WTC11 (cell line): ENCODE measurements at regions not wholly inside any gene's neighbourhood (a gene's known extent, or its start where the extent isn't known, plus 50 kb on each side); places are given as distances from the start of the nearest gene placed in this dataset.

Experiments
- ATAC-seq: fragments of 200-7000 bp; cut with Tn5 transposase; 2 replicates; pipeline ENCODE4 v1.10.0; 2021; ENCODE audit warnings: mild to moderate bottlenecking, moderate library complexity
- CTCF ChIA-PET: fragments of 300-600 bp; sonication (Branson Sonifier 250); formaldehyde crosslinking; loops from one replicate; lab custom pipeline; 2021; ENCODE audit warnings: antibody characterized with exemption; lab: Charles Lee
- POLR2A ChIA-PET: fragments of 350-600 bp; sonication (Branson Sonifier 250); formaldehyde crosslinking; loops from one replicate; lab custom pipeline; 2021; ENCODE audit warnings: antibody characterized with exemption; lab: Charles Lee
- DNase-seq: peaks from one replicate; pipeline ENCODE4 v3.0.0; 2021; ENCODE audit warnings: low spot score
- H3K27ac Mint-ChIP-seq: 2 replicates; pipeline ENCODE4 v1.8.0; 2021; ENCODE audit warnings: mixed read lengths
- H3K27me3 Mint-ChIP-seq: 2 replicates; pipeline ENCODE4 v1.8.0; 2021; ENCODE audit warnings: low read depth, mild to moderate bottlenecking, moderate library complexity, mixed read lengths
- H3K36me3 Mint-ChIP-seq: 2 replicates; pipeline ENCODE4 v1.8.0; 2021; ENCODE audit warnings: mixed read lengths
- H3K4me1 Mint-ChIP-seq: 2 replicates; pipeline ENCODE4 v1.8.0; 2022; ENCODE audit warnings: mixed read lengths
- H3K4me3 Mint-ChIP-seq: 2 replicates; pipeline ENCODE4 v1.8.0; 2021; ENCODE audit warnings: mild to moderate bottlenecking, moderate library complexity, mixed read lengths
- H3K9me3 Mint-ChIP-seq: 2 replicates; pipeline ENCODE4 v1.8.0; 2021; ENCODE audit warnings: mixed read lengths
- CBFB ChIP-seq: sonication (generic); formaldehyde crosslinking; IDR thresholded peaks from 2 replicates; pipeline ENCODE4 v1.8.1; 2022; ENCODE audit warnings: mild to moderate bottlenecking, low read depth, missing genetic modification reagents
- CTCF ChIP-seq: fragments of 200-600 bp; IDR thresholded peaks from 2 replicates; pipeline ENCODE4 v1.8.0; 2022; ENCODE audit warnings: antibody characterized with exemption
- ESRRA ChIP-seq: sonication (generic); formaldehyde crosslinking; IDR thresholded peaks from 2 replicates; pipeline ENCODE4 v1.8.1; 2022; ENCODE audit warnings: mild to moderate bottlenecking, missing genetic modification reagents, borderline replicate concordance
- GRHL2 ChIP-seq: fragments of 250-450 bp; sonication (Bioruptor Pico); IDR thresholded peaks from 2 replicates; pipeline ENCODE4 v1.8.0; 2022; ENCODE audit warnings: mild to moderate bottlenecking, moderate library complexity; ENCODE audit not compliant: insufficient replicate concordance, severe bottlenecking
- HMGXB4 ChIP-seq: sonication (generic); formaldehyde crosslinking; IDR thresholded peaks from 2 replicates; pipeline ENCODE4 v1.8.1; 2023; ENCODE audit warnings: mild to moderate bottlenecking, moderate library complexity, missing genetic modification reagents
- IRF1 ChIP-seq: sonication (generic); formaldehyde crosslinking; IDR thresholded peaks from 2 replicates; pipeline ENCODE4 v1.8.0; 2023; ENCODE audit warnings: missing genetic modification reagents
- MLX ChIP-seq: sonication (generic); formaldehyde crosslinking; IDR thresholded peaks from 2 replicates; pipeline ENCODE4 v1.8.1; 2023; ENCODE audit warnings: mild to moderate bottlenecking, missing genetic modification reagents, moderate library complexity
- NFYB ChIP-seq: sonication (generic); formaldehyde crosslinking; conservative IDR thresholded peaks from 2 replicates; pipeline ENCODE4 v1.8.0; 2022; ENCODE audit warnings: low read depth, missing genetic modification reagents
- NR2C2 ChIP-seq: sonication (generic); formaldehyde crosslinking; IDR thresholded peaks from 2 replicates; pipeline ENCODE4 v1.8.0; 2022; ENCODE audit warnings: mild to moderate bottlenecking, missing genetic modification reagents
- PRDM15 ChIP-seq: sonication (generic); formaldehyde crosslinking; IDR thresholded peaks from 2 replicates; pipeline ENCODE4 v1.8.0; 2022; ENCODE audit warnings: missing genetic modification reagents
- TCF7 ChIP-seq: sonication (generic); formaldehyde crosslinking; IDR thresholded peaks from 2 replicates; pipeline ENCODE4 v1.8.0; 2022; ENCODE audit warnings: mild to moderate bottlenecking, low read depth, missing genetic modification reagents, moderate library complexity
- ZBTB21 ChIP-seq: sonication (generic); formaldehyde crosslinking; IDR thresholded peaks from 2 replicates; pipeline ENCODE4 v1.8.1; 2023; ENCODE audit warnings: mild to moderate bottlenecking, missing genetic modification reagents, borderline replicate concordance
- ZMAT4 ChIP-seq: fragments of 250-450 bp; sonication (Bioruptor Pico); IDR thresholded peaks from 2 replicates; pipeline ENCODE4 v1.9.0; 2021; ENCODE audit warnings: mild to moderate bottlenecking
- ZNF263 ChIP-seq: sonication (generic); formaldehyde crosslinking; IDR thresholded peaks from 2 replicates; pipeline ENCODE4 v1.8.1; 2022; ENCODE audit warnings: low read depth, mild to moderate bottlenecking, moderate library complexity, missing genetic modification reagents
- ZNF317 ChIP-seq: sonication (generic); formaldehyde crosslinking; IDR thresholded peaks from 2 replicates; pipeline ENCODE4 v1.8.1; 2023; ENCODE audit warnings: low read depth, mild to moderate bottlenecking, moderate library complexity, missing genetic modification reagents, borderline replicate concordance
- ZNF396 ChIP-seq: fragments of 250-450 bp; sonication (Bioruptor Pico); IDR thresholded peaks from 2 replicates; pipeline ENCODE4 v1.8.0; 2021; ENCODE audit warnings: mild to moderate bottlenecking, moderate library complexity, borderline replicate concordance
- ZNF423 ChIP-seq: fragments of 250-450 bp; sonication (Bioruptor Pico); IDR thresholded peaks from 2 replicates; pipeline ENCODE4 v2.1.2; 2022; ENCODE audit warnings: mild to moderate bottlenecking, moderate library complexity
- ZNF425 ChIP-seq: fragments of 250-450 bp; sonication (Bioruptor Pico); conservative IDR thresholded peaks from 2 replicates; pipeline ENCODE4 v1.9.0; 2021; ENCODE audit warnings: mild to moderate bottlenecking
- ZNF512 ChIP-seq: sonication (generic); formaldehyde crosslinking; IDR thresholded peaks from 2 replicates; pipeline ENCODE4 v1.8.1; 2022; ENCODE audit warnings: missing genetic modification reagents, borderline replicate concordance

- TF ChIP-seq PRDM15 (CRISPR knock-in tag) (no peak), HMGXB4 (no peak), MLX (no peak), ZNF317 (CRISPR knock-in tag) (no peak), ZNF512 (CRISPR knock-in tag) (no peak), NR2C2 (CRISPR knock-in tag) (no peak)
These were observed 198.4 kb upstream of the PMEPA1 start (continued) for GRCh38 chr20:57908226-57908625.

GRCh38 chr20:57907131-57908000, 197.6 kb upstream of the PMEPA1 start:
- ATAC-seq (no peak), DNase-seq (no peak)
- CTCF ChIA-PET, result no interaction called here
- Mint-ChIP-seq H3K4me3 (no peak overlapping the region), H3K9me3 (no peaks in the 10 kb centered on the region), H3K4me1 (no peaks in the 10 kb centered on the region), H3K27me3 (no peaks in the 10 kb centered on the region), H3K36me3 (no peaks in the 10 kb centered on the region), H3K27ac (no peak overlapping the region)
- POLR2A ChIA-PET, result no interaction called here
- TF ChIP-seq TCF7 (CRISPR knock-in tag) (no peak), ESRRA (CRISPR knock-in tag) (no peak), GRHL2 (CRISPR knock-in tag) (no peak), ZNF396 (no peak), ZNF263 (CRISPR knock-in tag) (no peak), ZNF425 (CRISPR knock-in tag) (no peak), ZNF423 (CRISPR knock-in tag) (no peak), IRF1 (no peak), CTCF (no peak), ZMAT4 (CRISPR knock-in tag) (no peak), CBFB (CRISPR knock-in tag) (no peak), ZBTB21 (CRISPR knock-in tag) (no peak), NFYB (CRISPR knock-in tag) (no peak), HMGXB4 (no peak)
